SU-DHL-6 (cell line): ENCODE measurements at regions not wholly inside any gene's neighbourhood (a gene's known extent, or its start where the extent isn't known, plus 50 kb on each side); places are given as distances from the start of the nearest gene placed in this dataset.

Source experiments
- CTCF ChIP-seq: fragments of 200-600 bp; sonication (generic); IDR thresholded peaks from one replicate; pipeline ENCODE4 v1.5.1; 2017; ENCODE audit warnings: antibody characterized with exemption, mild to moderate bottlenecking, low read length, moderate library complexity; ENCODE audit not compliant: insufficient read depth, poor library complexity, severe bottlenecking
- EZH2phosphoT487 ChIP-seq: fragments of 200-600 bp; sonication (generic), shearing (Covaris generic); conservative IDR thresholded peaks from 2 replicates; pipeline ENCODE4 v1.6.1; 2018; ENCODE audit warnings: mild to moderate bottlenecking, antibody characterized with exemption, low read length, moderate library complexity, mixed read lengths

- no peak for TF ChIP-seq CTCF
- TF ChIP-seq EZH2phosphoT487 = no peak
These were observed 2064.6 kb downstream of the TP53TG3F start for GRCh38 chr16:35523991-35524390.
